Mucosa of descending colon (tissue), 3 donors: ENCODE measurements at regions not wholly inside any gene's neighbourhood (a gene's known extent, or its start where the extent isn't known, plus 50 kb on each side); places are given as distances from the start of the nearest gene placed in this dataset.
"Not testable (repeated sequence)": the region's sequence is repeated elsewhere in the genome, so short reads cannot be mapped to it uniquely, and the experiment has no call there.

Experiments
- ATAC-seq: fragments of 200-7000 bp; cut with Tn5 transposase; one replicate; pipeline ENCODE4 v1.9.1; 2020; ENCODE audit warnings: mild to moderate bottlenecking, moderate library complexity
- DNase-seq, 3 donors: peaks; one replicate each; pipeline ENCODE4 v3.0.0-alpha.2; 2020
- H3K36me3 ChIP-seq: fragments of 200-600 bp; one replicate; pipeline ENCODE4 v1.8.0; 2021; ENCODE audit warnings: low read depth, mild to moderate bottlenecking
- H3K4me1 ChIP-seq: fragments of 200-600 bp; one replicate; pipeline ENCODE4 v1.8.0; 2021; ENCODE audit warnings: low read depth, mild to moderate bottlenecking
- H3K4me3 ChIP-seq: fragments of 200-600 bp; one replicate; pipeline ENCODE4 v1.8.0; 2021; ENCODE audit warnings: mild to moderate bottlenecking
- H3K9me3 ChIP-seq: fragments of 200-600 bp; one replicate; pipeline ENCODE4 v1.8.0; 2021; ENCODE audit warnings: mild to moderate bottlenecking
- intact Hi-C, 2 donors: fragments of 100-400 bp; cut with DNase I in 1 of 2; cut with micrococcal nuclease in 1 of 2; formaldehyde crosslinking; loops; one replicate each; pipeline versions ENCODE4 v1.11.0 to v1.11.1; 2022; cut with DNase I, micrococcal nuclease
- TF ChIP-seq, protein P1 (sequence below): fragments of 200-600 bp; IDR thresholded peaks from one replicate; pipeline ENCODE4 v1.8.0; 2022; ENCODE audit warnings: antibody characterized with exemption, mild to moderate bottlenecking
- donor health status: DM: no; HTN: no; CAD: no; lungs with moderate emphysema.
- donor health status: DM: no; HTN: no; CAD: no.
- donor health status: DM: no; HTN: yes; CAD: no.

DNA sequence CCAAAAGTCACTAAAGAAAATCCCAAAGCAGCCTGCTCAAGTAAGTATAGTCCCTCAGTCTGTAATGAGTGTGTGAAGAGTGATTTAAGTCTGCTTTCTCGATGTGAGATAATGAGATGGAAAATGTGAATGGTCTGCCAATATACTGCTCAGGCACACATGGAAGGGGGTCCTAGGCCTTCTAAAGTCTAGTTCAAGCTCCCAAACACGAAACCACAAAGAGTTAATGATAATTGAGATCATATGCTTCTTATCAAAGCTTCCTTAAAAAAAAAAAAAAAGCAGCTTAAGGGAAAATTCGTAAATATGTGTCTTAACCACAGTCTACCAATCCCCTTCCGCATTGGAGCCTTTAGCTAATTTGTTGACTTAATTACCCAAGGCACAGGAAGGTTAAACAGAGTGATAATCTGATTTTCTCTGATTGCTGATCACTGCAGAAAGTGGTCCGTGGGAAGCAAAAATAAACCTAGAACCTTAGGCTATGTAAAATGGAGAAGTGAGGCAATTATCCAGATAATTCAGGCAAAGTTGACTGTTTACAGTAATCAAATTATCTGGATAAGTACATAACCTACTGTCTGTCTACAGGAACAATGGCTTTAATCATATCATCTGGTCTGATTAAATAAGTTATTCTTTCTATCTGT, 172.9 kb downstream of the MBL2 start:
- Histone ChIP-seq H3K9me3 (no peaks in the 10 kb centered on the region), H3K36me3 (no peaks in the 10 kb centered on the region), H3K4me1 (no peaks in the 10 kb centered on the region), H3K4me3 (no peak overlapping the region)
- DNase-seq (no peak), ATAC-seq (no peak)
- TF ChIP-seq, protein P1, sequence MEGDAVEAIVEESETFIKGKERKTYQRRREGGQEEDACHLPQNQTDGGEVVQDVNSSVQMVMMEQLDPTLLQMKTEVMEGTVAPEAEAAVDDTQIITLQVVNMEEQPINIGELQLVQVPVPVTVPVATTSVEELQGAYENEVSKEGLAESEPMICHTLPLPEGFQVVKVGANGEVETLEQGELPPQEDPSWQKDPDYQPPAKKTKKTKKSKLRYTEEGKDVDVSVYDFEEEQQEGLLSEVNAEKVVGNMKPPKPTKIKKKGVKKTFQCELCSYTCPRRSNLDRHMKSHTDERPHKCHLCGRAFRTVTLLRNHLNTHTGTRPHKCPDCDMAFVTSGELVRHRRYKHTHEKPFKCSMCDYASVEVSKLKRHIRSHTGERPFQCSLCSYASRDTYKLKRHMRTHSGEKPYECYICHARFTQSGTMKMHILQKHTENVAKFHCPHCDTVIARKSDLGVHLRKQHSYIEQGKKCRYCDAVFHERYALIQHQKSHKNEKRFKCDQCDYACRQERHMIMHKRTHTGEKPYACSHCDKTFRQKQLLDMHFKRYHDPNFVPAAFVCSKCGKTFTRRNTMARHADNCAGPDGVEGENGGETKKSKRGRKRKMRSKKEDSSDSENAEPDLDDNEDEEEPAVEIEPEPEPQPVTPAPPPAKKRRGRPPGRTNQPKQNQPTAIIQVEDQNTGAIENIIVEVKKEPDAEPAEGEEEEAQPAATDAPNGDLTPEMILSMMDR: no peak
- intact Hi-C loops: no loop called here

DNA sequence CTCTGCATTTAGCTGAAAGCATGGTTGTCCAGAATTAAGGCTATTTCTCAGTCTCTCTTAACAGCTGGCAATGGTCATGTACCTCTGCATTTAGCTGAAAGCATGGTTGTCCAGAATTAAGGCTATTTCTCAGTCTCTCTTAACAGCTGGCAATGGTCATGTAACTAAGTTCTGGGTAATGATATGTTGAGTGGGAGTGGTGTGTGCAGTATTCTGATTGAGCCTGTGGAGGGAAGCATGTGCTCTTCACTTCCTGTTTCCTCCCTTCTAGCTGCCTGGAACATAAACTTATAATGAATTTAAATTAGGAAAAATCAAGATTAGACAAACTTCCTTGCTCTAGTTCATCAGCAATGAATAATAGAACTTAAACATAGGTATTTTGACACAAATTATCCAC, 168.5 kb downstream of the MBL2 start:
- H3K9me3 ChIP-seq, intact Hi-C loops, H3K4me3 ChIP-seq, ATAC-seq, H3K4me1 ChIP-seq, H3K36me3 ChIP-seq, DNase-seq: not testable (repeated sequence)

DNA sequence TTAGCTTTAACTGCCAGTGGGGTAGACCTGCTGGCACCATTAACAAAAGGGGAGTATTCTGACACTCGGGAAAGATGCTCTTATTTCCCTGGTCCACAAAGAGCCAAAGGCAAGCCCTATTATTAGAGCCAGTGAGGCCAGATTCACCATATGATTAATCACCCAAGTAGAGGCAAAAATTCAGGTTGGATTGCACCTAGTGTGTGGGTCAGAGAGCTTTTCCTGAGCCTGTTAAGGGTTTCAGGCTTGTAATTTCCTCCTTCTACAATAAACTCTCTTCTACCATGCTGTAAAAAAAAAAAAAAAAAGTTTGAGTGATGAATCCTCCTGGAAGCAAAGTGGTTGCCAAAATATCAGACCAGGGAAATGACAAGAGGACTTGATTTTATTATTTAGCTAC, 163.5 kb downstream of the MBL2 start:
- Histone ChIP-seq H3K36me3 (no peaks in the 10 kb centered on the region), H3K4me1 (no peaks in the 10 kb centered on the region), H3K9me3 (peaks cover 2% of the 10 kb centered on the region), H3K4me3 (no peak overlapping the region)
- no peak for DNase-seq
- no peak for ATAC-seq
- TF ChIP-seq, protein P1: no peak
- intact Hi-C loops: no loop called here

DNA sequence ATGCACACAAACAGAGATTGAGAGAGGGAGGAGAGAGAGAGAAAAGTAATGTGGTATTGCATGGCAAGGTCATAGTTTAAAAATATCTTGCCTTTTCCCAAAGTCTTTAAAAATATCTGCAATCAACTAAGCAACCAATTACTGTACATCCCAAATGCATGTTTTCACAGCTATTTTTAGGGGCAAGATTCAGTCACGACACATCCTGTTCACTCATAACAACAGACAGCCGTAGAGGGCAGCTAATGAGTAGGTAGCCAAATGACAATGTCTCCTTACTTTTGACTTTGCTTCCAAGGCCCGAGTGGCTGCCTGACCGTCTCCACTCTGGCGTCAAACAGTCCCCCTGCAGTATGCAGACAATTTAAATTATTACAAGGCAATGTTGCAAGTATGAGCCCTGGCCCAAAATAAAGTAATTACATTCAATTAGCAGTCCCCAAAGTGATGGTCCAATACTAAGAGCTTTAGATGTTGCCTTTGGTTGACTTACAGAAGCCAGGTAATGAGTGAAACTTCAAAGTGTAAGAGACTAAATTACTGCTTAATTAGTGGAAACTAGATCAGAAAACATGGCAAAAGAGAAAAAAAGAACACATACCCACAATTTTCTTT, 162.9 kb downstream of the MBL2 start:
- H3K4me3 ChIP-seq: no peak overlapping the region
- ATAC-seq (no peak), DNase-seq (no peak)
- no peaks in the 10 kb centered on the region for H3K4me1 ChIP-seq
- H3K9me3 ChIP-seq: peaks cover 2% of the 10 kb centered on the region
- intact Hi-C loops: no loop called here
- TF ChIP-seq, protein P1: no peak
- no peaks in the 10 kb centered on the region for H3K36me3 ChIP-seq

DNA sequence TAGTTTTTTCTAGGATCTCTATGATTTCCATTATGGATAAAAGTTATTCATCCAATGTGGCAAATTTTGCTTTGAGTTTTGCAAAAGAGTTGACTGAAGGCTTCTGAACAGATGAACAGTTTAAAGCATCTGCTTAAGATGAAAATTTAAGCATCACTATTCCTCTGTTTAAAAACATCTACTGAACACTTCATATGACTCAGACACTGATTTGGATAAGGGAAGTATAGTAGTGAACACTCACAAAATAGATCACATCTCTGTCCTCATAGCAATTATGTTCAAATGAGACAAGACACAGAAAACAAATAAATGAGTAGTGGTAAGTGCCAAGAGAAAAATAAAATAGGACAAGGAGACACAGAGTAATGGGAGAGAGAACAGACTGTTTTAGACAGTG, 157.3 kb downstream of the MBL2 start:
- intact Hi-C loops: no loop called here
- Histone ChIP-seq H3K9me3 (no peaks in the 10 kb centered on the region), H3K36me3 (no peaks in the 10 kb centered on the region), H3K4me1 (no peaks in the 10 kb centered on the region), H3K4me3 (no peak overlapping the region)
- TF ChIP-seq, protein P1: no peak
- ATAC-seq: no peak
- no peak for DNase-seq

DNA sequence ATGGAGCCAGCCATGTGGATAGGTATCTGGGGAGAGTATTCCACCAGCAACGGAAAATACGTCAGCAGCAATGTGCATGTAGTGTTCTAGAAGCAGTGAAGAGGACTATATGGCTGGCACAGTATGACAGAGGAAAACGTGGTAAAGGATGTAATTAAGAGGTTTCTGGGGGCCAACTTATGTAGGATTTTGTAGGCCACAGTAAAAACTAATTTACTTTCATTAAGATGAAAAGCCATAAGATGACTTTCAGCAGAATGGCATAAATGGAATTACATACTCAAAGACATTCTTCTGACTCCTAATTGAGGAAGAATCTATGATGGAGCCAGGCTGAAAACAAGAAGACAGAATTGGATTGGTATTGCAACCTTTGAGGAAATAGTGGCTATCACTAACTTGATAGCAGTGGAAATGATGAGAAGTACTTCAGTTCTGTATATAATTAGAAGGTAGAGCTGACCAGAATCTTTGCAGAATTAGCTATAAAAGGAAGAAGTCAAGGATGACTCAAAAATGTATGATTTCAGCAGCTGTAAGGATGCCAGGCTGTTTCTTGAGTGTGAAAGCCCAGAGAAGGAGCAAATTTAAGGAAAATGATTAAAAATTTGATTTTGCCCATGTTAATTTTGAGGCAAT, 156.7 kb downstream of the MBL2 start:
- ATAC-seq (no peak), DNase-seq (no peak)
- intact Hi-C loops: no loop called here
- H3K36me3 ChIP-seq: no peaks in the 10 kb centered on the region
- TF ChIP-seq, protein P1: no peak
- H3K9me3 ChIP-seq: no peaks in the 10 kb centered on the region
- H3K4me3 ChIP-seq: no peak overlapping the region
- no peaks in the 10 kb centered on the region for H3K4me1 ChIP-seq
